ENCODE measurements at regions not wholly inside any gene's neighbourhood (a gene's known extent, or its start where the extent isn't known, plus 50 kb on each side); places are given as distances from the start of the nearest gene placed in this dataset.

GRCh38 chr6:119647309-119647708 lies 297.7 kb upstream of the MAN1A1 start:
- ATAC-seq (no peak), DNase-seq (ENCODE audit: low spot score) (no peak)
- Histone ChIP-seq H3K27ac (ENCODE audit: low read depth) (no peak overlapping the region), H2AFZ (no peak overlapping the region), H3K27me3 (ENCODE audit: insufficient read depth) (no peaks in the 10 kb centered on the region), H3K4me2 (no peak overlapping the region), H3K36me3 (ENCODE audit: insufficient read depth) (no peaks in the 10 kb centered on the region), H3K9me2 (ENCODE audit: insufficient read depth) (no peaks in the 10 kb centered on the region), H4K20me1 (replicated peaks; ENCODE audit: insufficient read depth) (no peaks in the 10 kb centered on the region), H3K4me3 (no peak overlapping the region), H3K4me1 (ENCODE audit: insufficient read depth) (no peaks in the 10 kb centered on the region), H3K79me2 (replicated peaks; ENCODE audit: insufficient read depth) (no peaks in the 10 kb centered on the region), H3F3A (replicated peaks; ENCODE audit: low read depth) (no peaks in the 10 kb centered on the region)
- Mint-ChIP-seq H3K27me3 (ENCODE audit: insufficient read depth, low read depth, poor library complexity) (no peaks in the 10 kb centered on the region), H3K4me3 (no peak overlapping the region), H3K36me3 (ENCODE audit: low read depth) (no peaks in the 10 kb centered on the region), H3K9me3 (no peaks in the 10 kb centered on the region), H3K27ac (no peak overlapping the region), H3K4me1 (no peaks in the 10 kb centered on the region)
- TF ChIP-seq CTCF (conservative IDR thresholded peaks at IDR 0.05; ENCODE audit: low read depth in 2 of 2) (no peak), ZNF462 (CRISPR knock-in tag; IDR thresholded peaks at IDR 0.05) (no peak), ZNF114 (CRISPR knock-in tag; IDR thresholded peaks at IDR 0.05) (no peak), POLR2AphosphoS5 (IDR thresholded peaks at IDR 0.05; ENCODE audit: low read depth) (no peak), REST (IDR thresholded peaks at IDR 0.05; ENCODE audit: unreplicated experiment) (no peak), EZH2 (IDR thresholded peaks at IDR 0.05; ENCODE audit: low read depth, unreplicated experiment) (no peak), ZNF331 (CRISPR knock-in tag; IDR thresholded peaks at IDR 0.05; ENCODE audit: low read depth) (no peak), EZH2phosphoT487 (IDR thresholded peaks at IDR 0.05; ENCODE audit: unreplicated experiment) (no peak), JUNB (IDR thresholded peaks at IDR 0.05; ENCODE audit: unreplicated experiment) (no peak), CREB1 (CRISPR knock-in tag; IDR thresholded peaks at IDR 0.05; ENCODE audit: low read depth) (no peak), NANOG (IDR thresholded peaks at IDR 0.05; ENCODE audit: borderline replicate concordance) (no peak), ETS1 (IDR thresholded peaks at IDR 0.05) (no peak), STAT1 (IDR thresholded peaks at IDR 0.05; ENCODE audit: unreplicated experiment) (no peak)
